MM.1S (cell line): ENCODE measurements at regions not wholly inside any gene's neighbourhood (a gene's known extent, or its start where the extent isn't known, plus 50 kb on each side); places are given as distances from the start of the nearest gene placed in this dataset.

ENCODE experiments used
- DNase-seq: peaks from one replicate; pipeline ENCODE4 v3.0.0-alpha.2; 2015
- H2AFZ ChIP-seq: fragments of 300-600 bp; sonication (generic); 2 replicates; pipeline ENCODE4 v1.6.0; 2016; ENCODE audit warnings: antibody characterized with exemption, low read length
- H3F3A ChIP-seq: fragments of 300-600 bp; sonication (generic); 2 replicates; pipeline ENCODE4 v1.6.1; 2016; ENCODE audit warnings: mild to moderate bottlenecking, antibody characterized with exemption, low read length, moderate library complexity, mixed read lengths; ENCODE audit not compliant: insufficient read depth
- H3K27ac ChIP-seq: fragments of 300-600 bp; sonication (generic); 2 replicates; pipeline ENCODE4 v1.5.1; 2016; ENCODE audit warnings: mild to moderate bottlenecking, low read length
- H3K27me3 ChIP-seq: fragments of 300-600 bp; sonication (generic); replicated peaks from 2 replicates; pipeline ENCODE4 v1.6.0; 2016; ENCODE audit warnings: low read length; ENCODE audit not compliant: insufficient read depth
- H3K36me3 ChIP-seq: fragments of 300-600 bp; sonication (generic); replicated peaks from 2 replicates; pipeline ENCODE4 v1.6.1; 2016; ENCODE audit warnings: mild to moderate bottlenecking, low read length, mixed read lengths; ENCODE audit not compliant: insufficient read depth
- H3K4me1 ChIP-seq: fragments of 300-600 bp; sonication (generic); 2 replicates; pipeline ENCODE4 v1.6.1; 2016; ENCODE audit warnings: low read length, mixed read lengths
- H3K4me2 ChIP-seq: fragments of 300-600 bp; sonication (generic); 2 replicates; pipeline ENCODE4 v1.6.0; 2016; ENCODE audit warnings: low read depth, low read length
- H3K4me3 ChIP-seq: fragments of 300-600 bp; sonication (generic); 2 replicates; pipeline ENCODE4 v1.5.1; 2016; ENCODE audit warnings: low read length, mixed read lengths
- H3K79me2 ChIP-seq: fragments of 300-600 bp; sonication (generic); 2 replicates; pipeline ENCODE4 v1.6.1; 2016; ENCODE audit warnings: mixed run types, low read length, mixed read lengths
- H3K9ac ChIP-seq: fragments of 300-600 bp; sonication (generic); 2 replicates; pipeline ENCODE4 v1.6.1; 2016; ENCODE audit warnings: low read length, mixed read lengths
- H3K9me2 ChIP-seq: fragments of 300-600 bp; sonication (generic); replicated peaks from 2 replicates; pipeline ENCODE4 v1.6.1; 2016; ENCODE audit warnings: mild to moderate bottlenecking, low read length, mixed read lengths; ENCODE audit not compliant: insufficient read depth
- H3K9me3 ChIP-seq: fragments of 300-600 bp; sonication (generic); replicated peaks from 2 replicates; pipeline ENCODE4 v1.6.1; 2016; ENCODE audit warnings: mild to moderate bottlenecking, low read length, mixed read lengths; ENCODE audit not compliant: insufficient read depth
- H4K20me1 ChIP-seq: fragments of 300-600 bp; sonication (generic); 2 replicates; pipeline ENCODE4 v1.6.1; 2016; ENCODE audit warnings: mild to moderate bottlenecking, low read length, moderate library complexity, mixed read lengths; ENCODE audit not compliant: insufficient read depth
- EZH2 ChIP-seq: fragments of 300-600 bp; sonication (generic); optimal IDR thresholded peaks from 2 replicates; pipeline ENCODE3; 2017; ENCODE audit warnings: low read depth, mild to moderate bottlenecking, antibody characterized with exemption, low read length, mixed read lengths
- EZH2phosphoT487 ChIP-seq: fragments of 300-600 bp; sonication (generic); IDR thresholded peaks from 2 replicates; pipeline ENCODE4 v1.6.1; 2018; ENCODE audit warnings: antibody characterized with exemption, low read length
- TF ChIP-seq, protein P1 (sequence below): fragments of 300-600 bp; sonication (generic); IDR thresholded peaks from 2 replicates; pipeline ENCODE4 v1.5.1; 2016; ENCODE audit warnings: antibody characterized with exemption, low read length, mixed read lengths

DNA sequence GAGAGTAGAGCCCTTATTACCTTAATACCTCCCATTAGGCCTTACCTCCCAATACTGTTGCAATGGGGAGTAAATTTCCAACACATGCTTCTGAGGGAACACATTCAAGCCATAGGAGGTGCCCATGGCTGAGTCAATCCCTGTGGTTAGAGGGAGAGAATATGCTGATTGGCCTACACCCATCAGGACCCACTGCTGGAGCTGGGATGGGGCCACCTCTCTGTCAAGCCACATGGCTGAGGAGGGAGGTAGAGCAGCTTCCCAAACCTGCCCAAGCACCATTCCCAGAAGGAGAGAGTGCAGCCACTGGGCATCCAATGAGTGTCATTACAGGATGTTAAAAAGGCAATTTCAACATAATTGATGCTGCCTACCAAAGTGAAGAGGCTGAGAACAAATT lies 228.1 kb downstream of the C1orf94 start:
- no peaks in the 10 kb centered on the region for H3K79me2 ChIP-seq
- TF ChIP-seq, protein P1, sequence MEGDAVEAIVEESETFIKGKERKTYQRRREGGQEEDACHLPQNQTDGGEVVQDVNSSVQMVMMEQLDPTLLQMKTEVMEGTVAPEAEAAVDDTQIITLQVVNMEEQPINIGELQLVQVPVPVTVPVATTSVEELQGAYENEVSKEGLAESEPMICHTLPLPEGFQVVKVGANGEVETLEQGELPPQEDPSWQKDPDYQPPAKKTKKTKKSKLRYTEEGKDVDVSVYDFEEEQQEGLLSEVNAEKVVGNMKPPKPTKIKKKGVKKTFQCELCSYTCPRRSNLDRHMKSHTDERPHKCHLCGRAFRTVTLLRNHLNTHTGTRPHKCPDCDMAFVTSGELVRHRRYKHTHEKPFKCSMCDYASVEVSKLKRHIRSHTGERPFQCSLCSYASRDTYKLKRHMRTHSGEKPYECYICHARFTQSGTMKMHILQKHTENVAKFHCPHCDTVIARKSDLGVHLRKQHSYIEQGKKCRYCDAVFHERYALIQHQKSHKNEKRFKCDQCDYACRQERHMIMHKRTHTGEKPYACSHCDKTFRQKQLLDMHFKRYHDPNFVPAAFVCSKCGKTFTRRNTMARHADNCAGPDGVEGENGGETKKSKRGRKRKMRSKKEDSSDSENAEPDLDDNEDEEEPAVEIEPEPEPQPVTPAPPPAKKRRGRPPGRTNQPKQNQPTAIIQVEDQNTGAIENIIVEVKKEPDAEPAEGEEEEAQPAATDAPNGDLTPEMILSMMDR = no peak
- no peak for TF ChIP-seq EZH2
- TF ChIP-seq EZH2phosphoT487 = no peak
- no peaks in the 10 kb centered on the region for H3K9me2 ChIP-seq
- H3K4me1 ChIP-seq = no peaks in the 10 kb centered on the region
- no peaks in the 10 kb centered on the region for H3F3A ChIP-seq
- H3K9me3 ChIP-seq = no peaks in the 10 kb centered on the region
- DNase-seq = no peak
- no peaks in the 10 kb centered on the region for H3K36me3 ChIP-seq
- no peak overlapping the region for H3K4me3 ChIP-seq
- H3K27ac ChIP-seq = no peak overlapping the region
- no peaks in the 10 kb centered on the region for H4K20me1 ChIP-seq
- H3K9ac ChIP-seq = no peak overlapping the region
- H3K27me3 ChIP-seq = peaks cover 23% of the 10 kb centered on the region
- no peak overlapping the region for H3K4me2 ChIP-seq
- H2AFZ ChIP-seq = no peak overlapping the region

DNA sequence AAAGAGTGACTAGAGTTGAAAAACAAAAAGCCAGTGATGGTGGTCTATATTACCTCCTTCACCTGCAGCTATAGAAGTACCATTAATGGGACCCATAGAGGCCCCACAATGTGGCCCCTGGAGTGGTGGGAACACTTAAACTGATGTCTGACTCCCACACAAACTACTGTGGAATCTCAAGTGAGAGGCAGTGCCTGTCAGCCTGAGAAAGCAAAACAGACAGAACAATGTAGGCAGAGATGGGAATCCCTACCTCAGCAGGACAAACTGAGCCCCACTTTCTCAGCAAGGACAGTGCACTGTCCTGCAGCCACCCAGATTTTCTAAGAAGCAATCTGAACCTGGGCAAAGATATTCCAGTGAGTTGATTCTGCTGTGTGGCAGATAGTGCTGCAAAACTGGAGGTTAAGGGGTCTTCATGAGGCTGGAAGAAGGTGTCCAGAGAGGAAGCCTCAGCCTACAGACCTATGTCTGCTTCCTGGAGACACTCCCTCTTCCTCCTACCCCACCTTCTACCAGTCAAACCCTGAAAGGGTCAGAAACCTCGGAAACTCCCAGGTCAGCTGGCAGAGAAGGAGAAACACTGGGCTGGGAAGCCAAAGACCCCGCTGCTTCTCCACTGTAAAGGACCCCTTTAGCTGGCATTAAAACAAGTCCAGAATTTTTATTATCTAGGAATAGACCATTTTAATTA lies 228.7 kb downstream of the C1orf94 start:
- no peaks in the 10 kb centered on the region for H3K9me3 ChIP-seq
- H3K27me3 ChIP-seq = peaks cover 23% of the 10 kb centered on the region
- no peak overlapping the region for H2AFZ ChIP-seq
- H3F3A ChIP-seq = no peaks in the 10 kb centered on the region
- H3K79me2 ChIP-seq = no peaks in the 10 kb centered on the region
- H3K36me3 ChIP-seq = no peaks in the 10 kb centered on the region
- no peaks in the 10 kb centered on the region for H3K4me1 ChIP-seq
- H3K27ac ChIP-seq = no peak overlapping the region
- no peak overlapping the region for H3K4me3 ChIP-seq
- no peak overlapping the region for H3K4me2 ChIP-seq
- TF ChIP-seq, protein P1 = no peak
- no peak for TF ChIP-seq EZH2phosphoT487
- no peak overlapping the region for H3K9ac ChIP-seq
- no peaks in the 10 kb centered on the region for H3K9me2 ChIP-seq
- DNase-seq = no peak
- H4K20me1 ChIP-seq = no peaks in the 10 kb centered on the region

DNA sequence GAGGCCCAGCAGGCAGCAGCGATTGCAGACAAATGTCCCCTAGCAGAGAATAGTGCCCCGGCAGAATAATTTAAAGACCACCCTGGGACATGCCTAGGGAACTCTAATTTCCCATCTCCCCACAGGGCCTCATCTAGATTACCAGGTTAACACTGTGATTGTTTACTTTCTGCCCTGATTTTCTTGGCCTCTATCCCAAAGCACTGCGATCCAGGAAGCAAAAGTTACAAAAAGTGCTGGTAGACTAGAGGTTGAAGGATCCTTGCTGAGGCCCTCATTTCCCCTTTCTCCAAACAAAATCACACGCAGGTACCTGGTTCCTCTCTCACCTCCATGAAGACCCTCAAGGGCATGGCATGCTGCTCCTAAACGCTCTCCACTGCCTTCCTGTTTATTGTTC lies 229.7 kb downstream of the C1orf94 start:
- H3K9me3 ChIP-seq = no peaks in the 10 kb centered on the region
- no peaks in the 10 kb centered on the region for H3K4me1 ChIP-seq
- no peaks in the 10 kb centered on the region for H3F3A ChIP-seq
- H3K27me3 ChIP-seq = peaks cover 25% of the 10 kb centered on the region
- no peak overlapping the region for H3K27ac ChIP-seq
- TF ChIP-seq EZH2phosphoT487 (no peak), EZH2 (no peak)
- TF ChIP-seq, protein P1 = no peak
- H3K4me2 ChIP-seq = no peak overlapping the region
- H3K9ac ChIP-seq = no peak overlapping the region
- no peaks in the 10 kb centered on the region for H3K36me3 ChIP-seq
- H3K79me2 ChIP-seq = no peaks in the 10 kb centered on the region
- H4K20me1 ChIP-seq = no peaks in the 10 kb centered on the region
- H2AFZ ChIP-seq = no peak overlapping the region
- H3K9me2 ChIP-seq = no peaks in the 10 kb centered on the region
- no peak for DNase-seq
- no peak overlapping the region for H3K4me3 ChIP-seq
